ENCODE measurements at regions not wholly inside any gene's neighbourhood (a gene's known extent, or its start where the extent isn't known, plus 50 kb on each side); places are given as distances from the start of the nearest gene placed in this dataset.

GRCh38 chr2:153373510-153374279, 104.9 kb downstream of the RPRM start:
- no peak for TF ChIP-seq CTCF (IDR thresholded peaks at IDR 0.05)
- no peak for TF ChIP-seq EZH2 (IDR thresholded peaks at IDR 0.05)
